ENCODE measurements at regions not wholly inside any gene's neighbourhood (a gene's known extent, or its start where the extent isn't known, plus 50 kb on each side); places are given as distances from the start of the nearest gene placed in this dataset.
"Not testable (repeated sequence)": the region's sequence is repeated elsewhere in the genome, so short reads cannot be mapped to it uniquely, and the experiment has no call there.

DNA sequence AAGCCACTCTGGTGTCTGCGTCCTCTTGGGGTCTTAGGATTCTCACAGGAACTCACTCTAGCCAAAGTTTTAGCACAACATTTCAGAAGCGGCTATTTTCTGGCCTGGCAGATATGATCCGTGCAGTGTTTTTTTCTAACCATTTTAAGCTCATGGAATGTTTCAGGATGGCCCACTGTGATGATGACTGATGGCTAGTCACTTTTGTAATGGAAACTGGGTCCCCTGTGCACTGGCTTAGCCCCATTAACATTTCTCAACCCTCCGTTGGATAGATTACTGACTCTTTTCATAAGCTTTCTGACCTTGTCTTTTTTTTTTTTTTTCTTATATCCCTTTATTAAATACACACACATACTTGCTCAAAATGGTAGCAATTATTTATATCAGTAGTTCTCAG, 364.9 kb upstream of the FOXG1 start:
- not testable (repeated sequence) for DNase-seq

- DNase-seq = no peak
Measured at GRCh38 chr14:28406196-28406595, 360.4 kb upstream of the FOXG1 start.

- no peak for DNase-seq
Measured at GRCh38 chr14:28407031-28407825, 359.4 kb upstream of the FOXG1 start.

- no peak for DNase-seq
Measured at GRCh38 chr14:28407996-28408395, 358.6 kb upstream of the FOXG1 start.

DNA sequence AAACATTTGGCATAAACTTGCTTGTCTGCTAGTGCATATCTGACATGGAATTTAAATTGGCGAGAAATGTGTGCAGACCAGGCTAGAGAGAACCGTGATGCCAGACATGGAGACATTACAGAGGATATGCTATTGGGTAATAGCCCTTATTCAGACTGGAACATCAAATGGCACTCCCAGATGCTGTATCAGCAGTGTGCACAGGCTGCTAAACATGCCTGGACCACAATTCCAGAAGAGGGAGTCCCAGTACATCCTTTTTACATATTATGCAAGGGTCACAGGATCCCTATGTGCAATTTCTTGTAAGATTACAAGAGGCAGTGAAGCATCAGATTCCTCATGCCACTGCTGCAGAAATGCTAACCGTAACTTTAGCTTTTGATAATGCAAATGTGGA, 354.5 kb upstream of the FOXG1 start:
- no peak for DNase-seq

GRCh38 chr14:28426960-28427359, 339.6 kb upstream of the FOXG1 start:
- DNase-seq = no peak

GRCh38 chr14:28436821-28437220, 329.8 kb upstream of the FOXG1 start:
- DNase-seq = no peak

GRCh38 chr14:28461389-28461788, 305.2 kb upstream of the FOXG1 start:
- no peak for DNase-seq

DNA sequence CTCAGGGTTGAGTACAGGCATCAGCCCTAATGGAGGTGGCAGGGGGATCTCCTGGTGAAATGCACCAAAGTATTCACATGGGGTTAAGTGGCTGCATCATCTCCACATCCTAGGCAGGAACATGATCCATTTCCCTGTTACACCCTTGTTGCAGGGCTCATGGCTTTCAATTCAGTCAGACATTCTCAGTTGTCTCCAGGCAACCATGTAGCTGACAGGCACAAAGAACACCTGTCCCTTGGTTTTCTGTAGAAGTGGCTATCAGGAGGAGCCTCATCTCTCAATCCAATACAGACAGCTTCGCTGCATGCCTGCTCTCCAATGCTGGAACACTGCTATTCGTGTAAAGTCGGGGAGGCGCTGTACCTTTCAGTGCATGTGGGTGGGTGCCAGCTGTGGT, 299.0 kb upstream of the FOXG1 start:
- DNase-seq = no peak

GRCh38 chr14:28468191-28469151, 298.1 kb upstream of the FOXG1 start:
- DNase-seq = no peak

DNA sequence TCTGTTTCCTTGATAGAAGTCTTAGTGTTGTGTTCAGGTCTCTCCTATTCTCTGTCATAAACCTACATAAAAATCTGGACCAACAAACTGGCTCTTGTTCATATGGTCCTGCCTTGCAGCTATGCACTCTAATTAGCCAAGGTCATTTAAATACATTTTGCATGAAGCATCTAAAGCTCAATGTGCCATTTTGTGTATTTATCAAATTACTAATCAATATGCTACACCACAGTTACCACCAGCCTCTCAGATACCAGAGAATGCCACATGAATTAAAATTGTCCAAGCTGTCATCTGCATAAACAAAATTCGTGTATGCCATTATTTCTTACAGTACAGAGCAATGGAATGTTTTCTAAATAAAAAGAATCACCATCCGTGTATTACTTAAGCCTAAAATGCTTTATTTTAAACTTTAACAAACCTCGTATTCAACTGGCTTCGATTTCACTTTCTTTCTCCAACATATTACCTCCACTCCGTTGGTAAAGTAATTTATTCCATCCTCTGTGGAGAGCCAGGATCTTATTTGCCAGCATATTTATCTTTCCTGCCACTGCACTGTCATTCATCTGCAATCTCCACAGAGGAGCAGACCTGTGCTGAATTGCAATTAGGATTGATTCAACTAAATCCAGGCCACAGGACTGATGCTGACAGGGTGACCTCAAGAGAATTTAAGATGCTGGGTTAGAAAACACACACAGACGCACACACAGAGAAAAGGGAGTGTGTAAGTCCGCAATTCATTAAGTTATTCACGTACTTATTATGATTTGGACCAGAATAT, 284.1 kb upstream of the FOXG1 start:
- DNase-seq = no peak

GRCh38 chr14:28483506-28483905, 283.1 kb upstream of the FOXG1 start:
- DNase-seq = no peak

DNA sequence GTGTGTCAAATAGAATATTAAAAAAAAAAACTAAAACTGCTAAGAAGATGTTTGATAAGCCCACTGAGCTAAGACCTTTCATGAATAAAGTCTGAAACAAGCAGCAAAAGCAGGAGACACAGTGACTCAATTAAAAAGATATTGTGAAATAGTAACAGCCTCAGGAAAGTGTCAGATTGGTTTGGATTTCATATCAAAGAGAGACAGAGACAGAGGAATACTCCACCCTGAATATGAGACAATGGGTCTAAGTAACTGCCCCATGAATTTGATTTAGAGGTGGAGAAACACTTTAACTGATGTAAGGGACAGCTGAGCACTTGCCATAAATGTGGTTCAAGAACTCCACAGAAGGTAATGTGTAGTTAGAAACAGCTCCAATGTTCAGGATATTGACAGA, 277.9 kb upstream of the FOXG1 start:
- no peak for DNase-seq

DNA sequence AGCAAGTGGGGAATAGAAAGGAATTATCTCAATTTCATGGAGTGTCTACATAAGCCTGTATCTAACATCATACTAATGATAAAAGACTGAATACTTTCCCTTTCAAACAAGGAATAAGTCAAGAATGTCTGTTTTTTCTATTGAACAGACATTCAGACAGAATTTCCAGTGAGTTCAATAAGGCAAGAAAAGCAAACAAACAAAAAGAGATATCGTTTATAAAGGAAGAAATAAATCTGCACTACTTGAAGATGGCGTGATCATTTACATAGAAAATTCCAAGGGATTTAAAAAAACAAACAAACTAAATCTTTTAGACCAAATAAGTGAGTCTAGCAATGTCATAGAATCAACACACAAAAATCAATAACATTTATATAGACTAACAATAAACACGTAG, 273.1 kb upstream of the FOXG1 start:
- DNase-seq = no peak

GRCh38 chr14:28494196-28494595, 272.4 kb upstream of the FOXG1 start:
- DNase-seq = no peak

DNA sequence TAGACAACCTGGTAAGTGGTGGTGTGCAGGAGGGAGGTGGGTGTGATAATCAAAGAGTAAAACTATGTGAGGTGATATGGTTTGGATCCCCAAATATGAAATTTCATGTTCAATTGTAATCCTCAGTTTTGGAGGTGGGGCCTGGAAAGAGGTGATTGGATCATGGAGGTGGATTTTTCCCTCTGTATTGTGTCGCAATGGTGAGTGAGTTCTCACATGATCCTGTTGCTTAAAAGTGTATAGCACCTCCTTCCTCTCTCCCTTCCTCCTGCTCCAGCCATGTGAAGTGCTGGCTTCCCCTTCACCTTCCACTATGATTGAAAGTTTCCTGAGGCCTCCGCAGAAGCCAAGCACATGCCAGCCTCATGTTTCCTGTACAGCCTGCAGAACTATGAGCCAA, 270.2 kb upstream of the FOXG1 start:
- DNase-seq = no peak

GRCh38 chr14:28502517-28502916, 264.1 kb upstream of the FOXG1 start:
- DNase-seq = no peak

DNA sequence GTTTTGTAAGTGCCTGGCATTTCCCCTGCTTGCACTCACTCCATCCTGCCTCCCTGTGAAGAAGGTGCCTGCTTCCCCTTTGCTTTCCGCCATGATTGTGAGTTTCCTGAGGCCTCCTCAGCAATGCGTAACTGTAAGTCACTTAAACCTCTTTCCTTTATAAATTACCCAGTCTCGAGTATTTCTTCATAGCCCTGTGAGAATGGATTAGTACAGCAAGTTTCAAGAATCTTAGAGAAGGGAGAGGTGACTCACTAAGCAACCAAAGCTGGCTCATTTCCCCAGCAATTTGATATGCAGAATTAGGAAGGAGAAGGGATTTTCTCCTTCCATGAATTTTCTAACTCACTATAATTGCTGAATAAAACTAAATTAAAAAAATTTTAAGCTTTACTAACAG, 251.0 kb upstream of the FOXG1 start:
- no peak for DNase-seq

- DNase-seq = no peak
Measured at GRCh38 chr14:28536889-28537288, 229.7 kb upstream of the FOXG1 start.

DNA sequence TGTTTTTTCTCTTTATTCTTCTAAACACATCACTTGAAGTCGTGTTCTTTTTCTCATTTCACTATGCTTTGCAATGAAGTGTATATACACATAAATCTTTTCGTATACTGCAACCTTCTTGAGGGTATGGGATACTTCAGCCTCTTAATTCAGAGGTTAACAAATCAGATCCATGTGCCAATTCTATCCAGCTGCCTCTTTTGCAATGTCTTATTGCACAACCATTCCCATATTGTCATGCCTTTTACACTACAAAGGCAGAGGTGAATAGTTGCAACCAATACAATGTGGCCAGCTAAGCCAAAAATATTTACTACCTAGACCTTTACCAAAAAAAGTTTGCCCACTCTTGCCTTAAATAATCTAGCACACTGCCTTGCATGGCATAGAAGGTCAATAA, 224.5 kb upstream of the FOXG1 start:
- no peak for DNase-seq

- no peak for DNase-seq
Measured at GRCh38 chr14:28565345-28565744, 201.2 kb upstream of the FOXG1 start.

- DNase-seq = no peak
Measured at GRCh38 chr14:28570391-28570790, 196.2 kb upstream of the FOXG1 start.

DNA sequence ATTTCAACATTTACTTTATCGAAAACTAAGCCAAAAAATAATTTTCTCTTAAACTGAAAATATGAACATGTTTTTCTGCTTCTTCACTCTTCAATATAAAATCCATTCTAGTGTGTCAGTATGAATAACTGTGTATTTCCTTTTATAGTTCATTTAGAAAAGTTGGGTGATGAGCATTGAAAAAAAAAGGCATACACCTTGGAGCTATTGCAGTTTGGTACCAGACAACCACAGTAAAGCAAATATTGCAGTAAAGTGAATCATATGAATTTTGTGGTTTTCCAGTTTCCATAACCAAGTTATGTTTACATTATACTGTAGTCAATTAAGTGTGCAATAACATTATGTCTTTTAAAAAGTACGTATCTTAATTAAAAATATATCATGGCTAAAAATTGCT, 195.0 kb upstream of the FOXG1 start:
- no peak for DNase-seq
